HG03460 (cell line): ENCODE measurements at regions not wholly inside any gene's neighbourhood (a gene's known extent, or its start where the extent isn't known, plus 50 kb on each side); places are given as distances from the start of the nearest gene placed in this dataset.

Experiments used
- ATAC-seq: cut with Tn5 transposase; IDR thresholded peaks from one replicate; pipeline ENCODE4 v1.9.1; 2021; ENCODE audit not compliant: unreplicated experiment

GRCh38 chr7:155962191-155962967 is 150.1 kb upstream of the SHH start:
- no peak for ATAC-seq

GRCh38 chr7:155961241-155962190 is 149.3 kb upstream of the SHH start:
- ATAC-seq: no peak

GRCh38 chr7:155959894-155960293 is 147.6 kb upstream of the SHH start:
- ATAC-seq: no peak

- ATAC-seq: no peak
Observed at GRCh38 chr7:155956977-155957376, 144.7 kb upstream of the SHH start.

GRCh38 chr7:155955367-155955635 is 143.0 kb upstream of the SHH start:
- ATAC-seq: no peak

GRCh38 chr7:155954550-155955366 is 142.5 kb upstream of the SHH start:
- ATAC-seq: no peak

GRCh38 chr7:155953781-155954549 is 141.7 kb upstream of the SHH start:
- no peak for ATAC-seq

GRCh38 chr7:155953501-155953778 is 141.2 kb upstream of the SHH start:
- ATAC-seq: no peak

- ATAC-seq: no peak
Observed at GRCh38 chr7:155951554-155952158, 139.4 kb upstream of the SHH start.

GRCh38 chr7:155950898-155951553 is 138.8 kb upstream of the SHH start:
- no peak for ATAC-seq

- no peak for ATAC-seq
Observed at GRCh38 chr7:155948845-155949244, 136.6 kb upstream of the SHH start.

- no peak for ATAC-seq
Observed at GRCh38 chr7:155948423-155948822, 136.2 kb upstream of the SHH start.

GRCh38 chr7:155947051-155947450 is 134.8 kb upstream of the SHH start:
- ATAC-seq: no peak

- ATAC-seq: no peak
Observed at GRCh38 chr7:155945670-155946325, 133.5 kb upstream of the SHH start.

GRCh38 chr7:155944901-155945300 is 132.6 kb upstream of the SHH start:
- no peak for ATAC-seq

GRCh38 chr7:155943251-155943899 is 131.1 kb upstream of the SHH start:
- ATAC-seq: no peak

GRCh38 chr7:155942226-155942950 is 130.1 kb upstream of the SHH start:
- no peak for ATAC-seq

- ATAC-seq: no peak
Observed at GRCh38 chr7:155941688-155942087, 129.4 kb upstream of the SHH start.
